ENCODE measurements at regions not wholly inside any gene's neighbourhood (a gene's known extent, or its start where the extent isn't known, plus 50 kb on each side); places are given as distances from the start of the nearest gene placed in this dataset.
"Not testable (repeated sequence)": the region's sequence is repeated elsewhere in the genome, so short reads cannot be mapped to it uniquely, and the experiment has no call there.

DNA sequence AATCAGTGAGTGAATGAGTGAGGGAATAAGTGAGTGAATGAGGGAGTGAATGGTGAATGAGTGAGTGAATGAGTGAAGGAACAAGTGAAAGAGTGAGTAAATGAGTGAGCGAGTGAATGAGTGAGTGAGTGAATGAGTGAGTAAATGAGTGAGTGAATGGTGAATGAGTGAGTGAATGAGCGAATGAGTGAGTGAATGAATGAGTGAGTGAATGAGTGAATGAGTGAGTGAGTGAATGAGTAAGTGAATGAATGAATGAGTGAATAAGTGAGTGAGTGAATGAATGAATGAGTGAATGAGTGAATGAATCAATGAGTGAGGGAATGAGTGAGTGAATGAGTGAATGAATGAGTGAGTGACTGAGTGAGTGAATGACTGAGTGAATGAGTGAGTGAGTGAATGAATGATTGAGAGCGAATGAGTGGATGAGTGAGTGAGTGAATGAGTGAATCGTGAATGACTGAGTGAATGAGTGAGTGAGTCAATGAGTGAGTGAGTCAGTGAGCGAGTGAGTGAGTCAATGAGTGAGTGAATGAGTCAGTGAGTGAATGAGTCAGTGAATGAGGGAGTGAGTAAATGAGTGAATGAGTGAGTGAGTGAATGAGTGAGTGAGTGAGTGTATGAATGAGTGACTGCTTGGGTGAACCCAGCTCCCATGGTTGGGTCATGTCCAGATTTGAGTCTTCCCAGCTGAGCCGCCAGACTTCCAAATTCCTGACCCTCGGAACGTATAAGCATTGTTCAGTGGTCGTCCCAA, 133.0 kb downstream of the NPIPB11 start:
- not testable (repeated sequence) for DNase-seq

DNA sequence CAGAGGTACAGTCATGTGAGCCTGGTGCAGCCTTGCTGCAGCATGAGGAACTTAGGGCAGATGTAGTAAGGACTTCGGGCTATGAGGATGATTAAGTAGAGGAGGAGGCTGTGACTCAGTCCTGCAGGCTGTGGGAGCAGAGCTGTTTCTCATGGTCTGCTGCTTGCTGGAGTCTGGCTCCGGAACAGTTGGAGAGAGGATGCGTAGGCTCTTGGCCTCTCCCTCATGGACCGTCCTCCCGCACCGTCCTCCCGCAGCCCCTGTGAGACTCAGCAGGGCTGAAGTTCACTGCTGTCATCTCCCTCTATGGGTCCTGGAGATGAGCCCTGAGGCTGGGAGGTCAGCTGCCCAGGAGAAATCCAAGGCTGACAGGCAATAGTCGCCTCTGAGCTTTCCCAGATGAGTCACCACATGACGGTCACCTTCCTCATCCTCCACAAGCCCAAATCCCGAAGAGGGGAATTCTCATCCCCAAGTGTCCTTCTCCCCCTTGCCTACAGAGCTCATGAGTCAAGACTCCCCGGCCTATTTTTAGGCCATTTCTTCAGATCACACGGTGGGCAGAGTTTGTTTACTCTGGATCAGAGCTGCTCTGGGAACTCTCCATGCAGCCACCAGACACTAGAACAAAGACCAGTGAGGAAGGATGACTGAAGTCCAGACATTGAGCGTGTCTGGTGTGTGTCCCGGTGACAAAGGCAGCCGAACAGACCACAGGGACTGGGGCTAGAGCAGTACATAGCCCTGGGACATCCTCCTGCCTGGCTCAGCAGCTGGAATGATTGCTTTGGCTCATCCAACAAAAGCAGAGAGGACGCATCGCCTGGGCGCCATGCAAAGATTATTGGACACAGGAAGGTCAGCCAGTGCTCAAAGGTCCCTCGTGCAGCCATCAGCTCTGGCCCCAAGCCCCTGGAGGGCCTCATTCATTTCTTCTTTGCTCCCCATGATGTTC, 134.5 kb downstream of the NPIPB11 start:
- not testable (repeated sequence) for DNase-seq

DNA sequence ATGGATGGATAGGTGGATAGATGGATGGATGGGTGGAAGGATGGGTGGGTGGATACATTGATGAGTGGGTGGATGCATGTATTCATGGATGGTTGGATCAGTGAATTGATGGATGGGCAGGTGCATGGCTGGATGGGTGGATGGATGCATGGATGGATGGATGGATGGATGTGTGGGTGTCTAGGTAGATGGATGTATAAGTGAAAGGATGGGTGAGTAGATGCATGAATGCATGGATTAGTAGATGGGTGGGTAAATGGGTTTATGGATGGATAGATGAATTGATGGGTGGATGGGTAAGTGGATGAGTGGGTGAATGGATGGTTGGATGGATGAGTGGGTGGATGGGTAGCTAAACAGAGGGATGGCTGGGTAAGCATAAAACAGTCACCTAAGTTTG, 135.6 kb downstream of the NPIPB11 start:
- DNase-seq, result not testable (repeated sequence)

DNA sequence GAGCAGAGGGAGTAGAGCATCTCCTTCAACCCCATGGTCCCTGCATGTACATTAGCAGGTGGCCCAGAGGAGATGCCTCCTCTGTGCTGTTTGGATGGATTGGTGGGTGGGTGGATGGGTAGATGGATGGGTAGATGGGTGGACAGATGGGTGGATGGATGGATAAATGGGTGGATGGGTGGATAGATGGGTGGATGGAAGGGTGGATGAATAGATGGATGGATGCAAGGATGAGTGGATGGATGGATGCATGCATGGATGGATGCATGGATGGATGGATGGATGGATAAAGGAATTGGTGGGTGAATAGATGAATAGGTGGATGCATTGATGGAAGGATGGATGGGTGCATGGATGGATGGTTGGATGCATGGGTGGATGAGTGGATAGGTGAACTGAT, 136.5 kb downstream of the NPIPB11 start:
- not testable (repeated sequence) for DNase-seq

DNA sequence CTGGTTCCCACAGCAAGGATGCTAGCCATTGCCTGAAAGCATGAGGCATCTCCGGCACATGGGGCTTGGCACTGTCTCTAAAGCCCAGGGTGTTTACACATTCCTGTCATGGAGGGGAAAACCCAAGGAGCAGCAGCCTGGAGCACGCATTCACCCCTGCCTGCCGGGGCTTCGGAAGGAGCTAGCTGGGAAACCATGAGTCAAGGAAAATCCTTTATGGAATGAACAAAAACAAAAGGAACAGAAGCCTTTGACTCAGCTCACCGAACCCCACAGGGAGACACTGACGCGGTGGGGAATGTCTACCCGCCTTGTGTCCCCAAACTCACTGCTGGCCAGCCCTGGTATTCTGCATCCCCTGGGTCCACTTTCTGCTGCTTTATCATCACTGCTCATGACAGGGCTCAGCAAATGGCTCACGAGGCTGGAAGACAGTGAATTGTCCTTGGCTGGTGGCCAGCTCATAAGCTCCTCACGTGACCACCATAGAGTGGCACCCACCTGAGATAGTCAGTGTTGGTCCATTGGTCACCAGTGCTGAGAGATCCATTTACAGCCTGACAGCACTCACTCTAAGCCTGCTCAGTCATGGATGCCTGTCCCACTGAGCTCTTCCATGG, 137.2 kb downstream of the NPIPB11 start:
- DNase-seq, result peak in 1 of 3 experiments; percentile 4

DNA sequence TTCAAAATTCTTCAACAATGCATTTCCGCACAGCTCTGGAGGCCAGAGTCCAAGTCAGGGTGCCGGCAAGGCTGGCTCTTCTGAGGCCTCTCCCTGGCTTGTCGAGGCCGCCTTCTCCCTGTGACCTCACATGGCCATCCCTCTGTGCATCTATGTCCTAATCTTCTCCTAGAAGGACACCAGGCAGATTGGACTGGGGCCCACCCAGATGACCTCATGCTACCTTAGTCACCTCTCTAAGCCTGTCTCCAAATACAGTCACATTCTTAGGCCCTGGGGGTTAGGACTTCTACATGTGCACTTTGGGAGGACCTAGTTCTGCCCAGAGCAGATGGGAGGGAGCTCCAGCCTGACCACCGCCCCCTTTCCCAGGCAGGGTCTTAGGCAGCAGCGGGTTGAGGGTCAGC, 137.7 kb downstream of the NPIPB11 start:
- not testable (repeated sequence) for DNase-seq

DNA sequence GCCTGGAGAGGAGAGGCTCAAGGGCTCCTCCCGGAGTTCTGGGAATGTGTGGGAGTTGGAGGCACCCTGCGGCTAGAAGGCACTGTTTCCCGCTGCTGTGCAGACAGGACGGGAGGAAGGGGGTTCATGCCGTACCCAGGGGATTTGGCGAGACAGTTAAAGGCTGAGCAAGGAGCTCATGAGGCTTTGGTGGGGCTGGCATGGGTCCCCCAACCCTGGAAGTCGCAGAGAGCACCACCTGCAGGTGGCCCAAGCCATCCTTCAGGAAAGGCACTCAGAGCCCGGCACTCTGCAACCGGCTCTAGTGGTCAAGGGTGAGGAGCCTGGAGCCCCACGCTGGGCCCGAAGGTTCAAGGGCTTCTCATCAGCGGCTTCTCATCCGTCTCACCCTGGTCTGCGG, 138.2 kb downstream of the NPIPB11 start:
- not testable (repeated sequence) for DNase-seq

DNA sequence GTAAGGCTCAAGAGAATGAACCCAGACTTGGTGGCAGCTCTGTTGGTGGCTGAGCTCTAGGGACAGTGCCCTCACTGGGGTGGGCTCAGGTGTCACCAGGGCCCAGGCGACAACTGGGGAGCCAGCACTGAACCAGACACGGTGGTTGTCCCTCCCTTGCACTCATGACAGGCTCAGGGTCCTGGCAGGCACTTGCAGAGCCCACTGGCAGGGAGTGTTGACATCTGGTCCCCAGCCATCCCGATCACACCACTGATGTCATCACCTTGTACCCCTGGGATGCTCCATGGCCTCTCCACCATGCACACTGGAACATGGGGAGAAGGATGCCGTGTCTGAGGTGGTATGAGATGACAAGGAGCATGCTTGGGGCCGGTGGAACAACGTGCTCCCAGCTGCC, 138.6 kb downstream of the NPIPB11 start:
- not testable (repeated sequence) for DNase-seq

DNA sequence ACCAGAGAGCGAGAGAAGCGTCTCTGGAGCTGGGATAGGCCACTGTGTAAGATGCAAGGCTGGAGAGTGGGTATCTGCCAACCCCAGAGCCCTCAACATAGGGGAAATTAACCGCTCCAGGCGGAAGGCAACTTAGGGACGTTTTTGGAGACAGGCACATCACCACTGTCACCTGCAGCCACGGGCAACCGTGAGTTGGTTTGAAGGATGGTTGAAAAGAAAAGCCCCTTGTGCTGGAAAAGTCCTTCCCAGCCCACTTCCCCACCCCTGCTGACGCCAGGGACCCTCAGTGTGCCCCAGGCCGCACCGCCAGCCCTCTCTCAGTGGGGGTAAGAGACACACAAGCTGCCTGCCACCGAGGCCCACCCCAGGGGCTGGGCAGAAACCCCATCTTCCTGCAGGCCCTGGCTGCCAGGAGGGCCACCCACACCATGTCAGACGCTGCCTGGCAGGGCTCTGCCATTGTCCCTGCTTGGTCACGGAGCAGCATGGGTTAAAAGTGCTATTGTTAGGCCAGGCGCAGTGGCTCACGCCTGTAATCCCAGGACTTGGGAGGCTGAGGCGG, 139.4 kb downstream of the NPIPB11 start:
- DNase-seq, result not testable (repeated sequence)

DNA sequence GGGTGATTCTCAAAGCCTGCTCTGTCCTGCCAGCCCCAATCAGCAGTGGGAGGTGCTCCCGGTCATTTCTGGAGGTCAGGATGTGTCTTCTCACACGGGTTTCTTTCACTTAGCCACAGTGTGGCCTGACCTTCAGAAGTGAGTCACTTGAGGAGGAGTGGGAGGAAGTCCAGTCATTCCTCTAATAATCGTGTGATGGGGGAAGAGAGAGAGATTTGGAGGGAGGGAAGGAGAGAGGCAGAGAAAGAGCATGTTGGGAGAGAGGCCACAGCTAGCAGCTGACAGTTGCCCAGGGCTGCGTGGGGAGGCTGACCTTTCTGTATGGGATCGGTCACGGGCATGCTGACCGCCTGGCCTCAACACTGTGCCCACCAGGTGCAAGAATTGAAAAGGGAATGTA, 139.9 kb downstream of the NPIPB11 start:
- DNase-seq, result not testable (repeated sequence)

DNA sequence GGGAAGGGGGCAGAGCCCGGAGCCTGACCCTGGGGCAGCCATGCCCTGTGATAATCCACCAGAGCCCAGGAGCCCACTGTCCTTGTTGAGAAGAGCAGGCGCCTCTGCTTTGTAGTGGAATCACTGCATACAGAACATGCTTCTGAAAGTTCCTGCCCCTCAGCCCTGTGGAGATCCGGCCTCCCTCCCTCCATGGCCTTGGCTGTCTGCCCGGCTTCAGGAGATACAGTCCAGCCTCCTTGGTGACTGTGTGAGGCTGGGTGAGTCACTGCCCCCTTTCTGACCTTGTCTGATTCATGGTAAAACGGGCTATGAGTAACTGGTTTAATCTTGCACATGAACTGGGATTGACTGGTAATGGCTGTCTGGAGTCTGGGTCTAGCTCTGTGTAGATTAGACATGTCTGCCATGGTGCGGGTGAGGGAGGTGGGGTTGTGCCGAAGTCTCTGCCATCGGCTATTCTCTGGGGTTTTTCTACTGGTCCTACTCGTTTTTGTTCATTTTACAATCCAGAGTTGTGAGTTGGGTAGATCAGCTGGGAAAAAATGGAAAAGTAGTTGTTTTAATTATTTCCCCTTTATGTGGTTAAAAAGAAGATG, 141.2 kb downstream of the NPIPB11 start:
- not testable (repeated sequence) for DNase-seq

DNA sequence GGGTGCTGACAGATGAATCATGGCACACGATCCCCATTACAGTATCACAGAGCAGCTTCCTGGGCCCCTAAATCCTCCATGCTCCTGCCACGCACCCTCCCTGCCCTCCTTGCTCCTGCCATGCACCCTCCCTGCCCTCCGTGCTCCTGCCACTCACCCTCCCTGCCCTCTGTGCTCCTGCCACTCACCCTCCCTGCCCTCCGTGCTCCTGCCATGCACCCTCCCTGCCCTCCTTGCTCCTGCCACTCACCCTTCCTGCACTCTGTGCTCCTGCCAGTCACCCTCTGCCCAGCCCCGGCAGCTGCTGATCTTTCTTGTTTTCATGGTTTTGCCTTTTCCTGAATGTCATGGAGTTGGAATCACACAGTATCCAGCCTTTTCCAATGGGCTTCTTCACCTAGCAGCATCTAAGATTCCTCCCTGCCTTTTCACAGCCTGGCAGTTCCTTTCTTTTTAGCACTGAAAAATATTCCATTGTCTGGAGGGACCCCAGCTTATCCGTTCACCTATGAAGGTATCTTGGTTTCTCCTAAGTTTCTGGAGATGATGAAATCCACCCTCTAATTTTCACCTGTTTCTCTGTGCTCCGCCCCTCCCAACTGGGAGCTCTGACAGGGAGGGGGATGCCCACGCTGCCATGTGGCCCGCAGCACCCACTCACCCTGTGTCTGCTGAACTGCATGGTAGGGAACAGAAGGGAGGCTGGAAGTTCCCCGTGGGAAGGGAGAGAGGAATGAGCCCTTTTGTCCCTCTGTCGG, 142.3 kb downstream of the NPIPB11 start:
- not testable (repeated sequence) for DNase-seq

DNA sequence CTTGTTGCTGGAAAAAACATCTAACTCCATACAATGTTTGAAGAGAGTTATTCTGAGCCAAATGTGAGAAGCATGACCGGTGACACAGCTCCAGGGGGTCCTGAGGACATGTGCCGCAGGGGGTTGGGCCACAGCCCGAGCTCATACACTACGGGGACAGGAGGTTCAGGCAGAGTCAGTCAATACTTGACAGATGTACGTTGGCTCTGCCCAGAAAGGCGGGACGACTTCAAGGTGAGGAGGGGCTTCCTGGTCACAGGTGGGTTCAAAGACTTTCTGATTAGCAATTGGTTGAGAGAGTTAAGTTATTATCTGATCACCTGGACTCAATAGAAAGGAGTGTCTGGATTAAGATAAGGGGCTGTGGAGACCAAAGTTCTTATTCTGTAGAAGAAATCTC, 143.8 kb downstream of the NPIPB11 start:
- not testable (repeated sequence) for DNase-seq

DNA sequence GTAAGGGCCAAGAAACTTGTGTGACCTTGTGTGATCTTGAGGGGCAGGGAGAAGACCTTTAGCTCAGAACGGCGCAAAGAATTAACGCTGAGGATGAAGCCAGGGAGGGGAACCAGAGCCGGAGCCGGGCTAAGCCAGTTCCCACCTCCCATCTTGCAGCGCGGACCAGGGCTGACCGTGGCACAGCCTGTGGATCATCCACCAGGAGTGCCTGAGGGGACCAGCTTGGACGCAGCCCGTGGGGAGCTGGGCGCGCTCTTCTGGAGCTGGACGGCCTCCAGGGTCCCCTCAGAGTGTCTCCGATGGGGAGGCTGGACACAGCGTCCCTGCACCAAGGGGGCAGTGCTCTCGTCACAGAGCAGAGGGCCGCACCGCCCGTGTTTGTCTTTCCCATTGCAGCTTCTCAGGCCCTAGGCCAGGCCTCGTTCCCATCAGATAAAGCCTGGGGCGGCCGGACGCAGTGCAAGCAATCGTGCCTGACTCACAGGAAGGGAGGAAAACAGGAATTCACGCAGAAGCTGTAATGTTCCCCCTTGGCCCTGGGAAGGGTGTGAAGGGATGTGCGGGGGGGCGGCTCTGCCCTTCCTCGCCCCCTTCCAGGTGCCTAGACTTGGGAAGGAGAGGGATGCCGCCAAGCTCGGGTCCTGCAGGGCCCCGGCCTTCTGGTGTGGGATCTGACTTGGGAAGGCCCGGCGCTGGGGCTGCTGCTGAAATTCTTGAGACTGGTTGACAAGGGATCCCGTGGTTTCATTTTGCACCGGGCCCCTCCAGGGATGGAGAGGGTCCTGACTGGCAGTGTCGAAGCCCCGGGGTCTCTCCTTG, 144.9 kb downstream of the NPIPB11 start:
- DNase-seq, result not testable (repeated sequence)

DNA sequence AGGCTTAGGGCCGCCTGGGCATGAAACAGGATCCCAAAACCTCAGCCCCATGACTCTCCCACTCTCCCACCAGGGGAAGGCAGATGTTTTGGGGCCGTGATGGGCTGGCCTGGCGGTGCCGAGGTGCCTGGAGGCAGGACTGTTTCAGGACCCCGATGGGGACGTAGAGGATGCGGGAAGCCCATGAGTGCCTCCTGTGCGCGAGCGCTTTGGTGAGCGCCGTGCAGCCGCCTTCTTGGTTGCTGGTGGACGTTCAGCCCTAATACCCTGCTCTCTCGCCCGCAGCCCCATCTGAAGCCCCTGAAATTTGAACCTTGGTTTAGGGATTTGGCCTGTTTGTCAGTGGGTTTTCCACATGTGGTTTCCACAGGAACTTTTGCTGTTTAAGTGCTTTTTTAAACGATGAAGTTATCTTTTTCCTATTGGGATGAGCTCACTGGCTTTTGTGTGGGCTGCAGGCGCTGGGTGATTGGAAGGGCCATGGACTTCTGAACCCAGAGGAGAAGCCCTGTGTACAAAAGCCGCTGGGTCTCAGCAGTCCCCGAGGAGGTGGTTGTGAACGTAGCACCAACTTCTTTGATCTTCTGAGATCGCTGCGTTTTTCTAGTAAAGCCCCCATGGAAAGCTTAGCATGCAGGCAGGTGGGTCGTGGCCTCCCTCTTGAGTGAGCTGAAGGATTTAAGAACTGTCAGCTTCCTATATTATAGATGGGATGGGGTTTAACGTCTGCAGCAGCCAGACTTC, 145.7 kb downstream of the NPIPB11 start:
- not testable (repeated sequence) for DNase-seq

DNA sequence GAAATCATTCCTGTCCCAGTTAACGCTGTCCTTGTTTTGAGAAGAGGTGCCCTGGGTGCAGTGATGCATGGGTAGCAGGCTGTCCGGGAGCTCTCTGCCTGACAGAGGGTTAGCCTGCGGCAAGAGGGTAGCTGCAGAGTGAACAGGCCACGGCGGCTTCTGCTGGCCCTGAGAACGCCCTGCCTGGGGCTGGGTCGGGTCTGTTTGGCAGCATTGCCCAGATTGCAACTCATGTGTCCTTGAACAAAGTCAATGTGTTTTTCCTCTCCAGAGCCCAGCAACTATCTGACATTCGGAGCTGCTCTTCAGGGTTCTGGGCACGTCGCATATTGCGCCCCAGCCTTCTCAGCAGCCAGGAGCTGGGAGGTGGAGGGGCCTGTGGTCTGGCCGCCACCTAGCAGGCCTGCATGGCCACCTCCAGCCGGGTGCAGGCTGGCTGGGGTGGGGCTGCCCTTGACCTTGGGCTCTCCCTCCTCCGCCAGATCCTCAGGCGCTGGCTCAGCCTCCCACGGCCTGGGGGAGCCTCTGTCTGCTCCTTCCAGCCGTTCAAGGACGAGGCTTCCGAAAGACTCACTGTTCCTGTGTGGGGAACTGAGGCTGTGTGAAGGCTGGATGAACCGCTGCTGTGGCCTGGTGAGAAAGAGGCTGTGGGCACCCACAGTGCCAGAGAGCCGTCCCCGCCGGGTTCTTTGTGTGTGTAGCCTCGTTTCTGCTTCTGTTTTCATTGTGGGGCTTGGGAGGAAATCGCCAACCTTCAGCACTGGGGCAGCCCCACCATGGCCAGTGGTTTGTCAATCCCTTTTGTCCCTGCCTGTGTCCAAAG, 146.7 kb downstream of the NPIPB11 start:
- not testable (repeated sequence) for DNase-seq

DNA sequence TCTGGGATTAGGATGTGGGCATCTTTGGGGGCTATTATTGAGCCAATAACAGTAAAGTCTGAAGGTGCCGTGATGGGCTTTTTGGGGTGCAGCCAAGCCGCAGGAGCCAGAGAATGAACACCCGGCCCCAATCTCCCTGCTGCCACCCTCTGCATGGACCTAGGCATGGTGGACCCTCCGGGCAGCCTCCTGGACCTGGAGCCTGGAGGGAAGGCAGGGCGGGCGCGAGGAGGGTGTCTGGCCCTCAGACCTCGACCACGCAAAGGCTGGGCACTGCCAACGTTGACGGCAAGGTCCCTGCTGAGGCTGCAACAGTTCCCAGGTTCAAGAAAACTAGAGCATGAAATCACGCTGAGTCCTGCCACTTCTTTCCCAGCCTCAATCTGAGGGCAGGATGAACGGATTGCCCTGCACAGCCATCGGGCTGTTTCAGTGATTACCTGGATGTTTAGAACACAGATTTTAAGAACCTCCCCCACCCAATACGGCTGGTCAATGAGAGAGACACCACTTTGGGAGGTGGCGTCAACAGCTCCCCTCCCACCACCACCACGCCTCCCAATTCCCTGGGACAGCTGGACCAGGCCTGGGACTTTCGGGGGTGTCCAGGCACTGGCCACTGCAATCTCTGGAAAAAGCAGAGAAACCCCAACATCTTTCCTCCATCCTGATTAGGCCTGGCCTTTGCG, 147.4 kb downstream of the NPIPB11 start:
- not testable (repeated sequence) for DNase-seq

All from NCI-H1417 (cell line).